ENCODE measurements at regions not wholly inside any gene's neighbourhood (a gene's known extent, or its start where the extent isn't known, plus 50 kb on each side); places are given as distances from the start of the nearest gene placed in this dataset.

- no peak for FAIRE-seq
Measured at GRCh38 chr18:73961804-73962203, 185.8 kb downstream of the FBXO15 start.

GRCh38 chr18:73959352-73959751 lies 188.3 kb downstream of the FBXO15 start:
- FAIRE-seq = no peak

DNA sequence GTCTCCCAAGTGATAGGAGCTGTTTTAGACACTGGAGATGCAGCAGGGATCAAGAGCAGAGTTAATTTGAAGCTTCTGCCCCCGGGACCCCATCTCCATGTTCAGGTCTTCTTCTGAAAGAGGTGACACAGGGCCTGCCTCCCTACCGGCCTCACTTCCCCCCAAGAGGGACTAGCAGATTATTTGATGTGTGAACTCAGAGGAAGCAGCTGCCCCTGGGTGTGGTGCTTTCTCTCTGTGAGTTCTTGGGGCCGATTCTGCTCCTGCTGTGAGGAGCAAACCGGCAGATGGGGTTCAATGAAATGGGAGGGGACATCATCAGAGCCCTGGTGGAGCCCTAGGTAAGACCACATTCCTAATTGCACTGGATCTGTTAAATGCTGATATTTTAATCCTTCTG lies 193.4 kb downstream of the FBXO15 start:
- FAIRE-seq = no peak

- no peak for FAIRE-seq
Measured at GRCh38 chr18:73952296-73952946, 195.2 kb downstream of the FBXO15 start.

DNA sequence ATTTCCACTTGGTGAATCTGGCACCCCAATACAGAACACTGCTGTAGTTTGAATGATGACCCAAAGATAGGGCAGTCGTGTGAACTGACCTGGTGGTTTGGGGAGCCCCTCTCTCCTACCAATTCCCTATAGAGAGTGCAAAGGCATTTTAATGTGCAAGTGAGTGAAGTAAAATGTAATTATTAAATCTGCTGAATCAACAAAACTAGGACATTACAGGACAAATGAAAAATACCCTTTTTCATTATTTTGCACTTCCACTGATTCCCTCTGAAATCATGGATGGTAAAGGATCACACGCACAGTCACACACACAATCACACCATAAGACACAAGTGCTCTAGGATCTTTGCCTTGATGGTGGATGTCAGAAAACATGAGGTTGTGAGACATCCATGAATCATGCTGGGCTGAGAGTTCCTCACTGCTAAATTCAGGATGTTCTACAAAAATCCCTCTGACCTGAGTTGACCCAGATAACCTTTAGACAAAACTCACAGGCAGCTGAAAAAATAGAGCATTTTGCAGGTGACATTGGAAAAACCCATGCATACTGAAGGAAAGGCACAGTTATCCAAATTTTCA lies 197.4 kb downstream of the FBXO15 start:
- FAIRE-seq = no peak

DNA sequence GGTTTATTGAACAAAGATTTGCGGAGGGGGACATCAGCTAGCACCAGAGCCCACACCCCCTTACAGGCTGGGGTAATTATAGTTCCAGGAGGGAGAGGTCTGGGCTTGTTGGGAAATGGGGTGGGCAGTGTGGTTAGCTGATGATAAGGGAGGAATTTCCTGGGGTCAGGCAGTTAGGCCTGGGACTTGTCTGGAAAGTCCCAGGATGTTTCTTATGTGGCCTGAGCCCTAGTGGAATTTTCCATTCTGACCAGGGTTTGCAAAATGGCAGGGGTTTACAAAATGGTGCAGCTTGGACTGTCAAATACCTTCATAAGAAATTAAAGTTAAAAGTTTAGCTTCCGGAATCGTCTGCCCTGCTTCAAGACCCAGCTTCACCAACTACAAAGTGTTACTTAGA lies 199.1 kb downstream of the FBXO15 start:
- FAIRE-seq = no peak

DNA sequence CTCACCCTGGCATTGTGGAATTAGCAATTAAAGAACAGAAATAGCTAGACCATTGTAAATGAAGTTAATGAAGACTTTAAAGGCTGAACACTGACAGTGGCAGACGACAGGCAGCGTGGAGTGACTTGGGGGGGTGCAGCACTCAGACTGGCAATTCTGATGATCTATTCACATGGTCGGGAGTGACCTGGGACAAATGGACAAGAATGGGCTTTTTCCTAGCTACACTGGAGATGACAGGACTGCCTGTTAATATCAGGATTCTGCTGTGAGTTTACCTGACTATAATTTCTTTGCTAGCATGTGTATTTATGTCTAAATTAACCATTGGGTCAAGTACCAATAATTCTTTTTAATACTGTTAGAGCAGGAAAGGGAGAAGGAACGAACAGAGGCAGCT lies 199.6 kb downstream of the FBXO15 start:
- FAIRE-seq = no peak

GRCh38 chr18:73947180-73947921 lies 200.3 kb downstream of the FBXO15 start:
- no peak for FAIRE-seq

- FAIRE-seq = no peak
Measured at GRCh38 chr18:73945130-73945792, 202.4 kb downstream of the FBXO15 start.

- FAIRE-seq = no peak
Measured at GRCh38 chr18:73944715-73945114, 202.9 kb downstream of the FBXO15 start.

DNA sequence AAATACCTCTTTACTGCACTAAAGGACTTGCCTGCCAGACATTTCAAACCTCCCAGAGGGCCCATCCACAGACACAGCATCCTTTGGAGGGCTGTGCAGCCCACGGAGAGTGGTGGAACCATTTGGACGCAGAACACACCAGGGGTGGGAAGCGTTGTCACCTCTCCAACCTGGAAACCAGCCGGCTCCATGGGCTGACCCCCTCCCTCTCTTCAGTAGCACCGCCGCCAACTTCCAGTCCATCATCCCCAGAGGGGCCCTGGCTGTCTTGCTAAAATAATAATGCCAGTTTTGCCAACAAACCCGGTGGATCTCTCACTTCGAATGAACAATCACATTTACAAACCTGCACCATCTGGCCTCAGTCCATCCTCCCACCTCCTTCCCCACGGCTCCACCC lies 203.9 kb downstream of the FBXO15 start:
- FAIRE-seq = no peak

DNA sequence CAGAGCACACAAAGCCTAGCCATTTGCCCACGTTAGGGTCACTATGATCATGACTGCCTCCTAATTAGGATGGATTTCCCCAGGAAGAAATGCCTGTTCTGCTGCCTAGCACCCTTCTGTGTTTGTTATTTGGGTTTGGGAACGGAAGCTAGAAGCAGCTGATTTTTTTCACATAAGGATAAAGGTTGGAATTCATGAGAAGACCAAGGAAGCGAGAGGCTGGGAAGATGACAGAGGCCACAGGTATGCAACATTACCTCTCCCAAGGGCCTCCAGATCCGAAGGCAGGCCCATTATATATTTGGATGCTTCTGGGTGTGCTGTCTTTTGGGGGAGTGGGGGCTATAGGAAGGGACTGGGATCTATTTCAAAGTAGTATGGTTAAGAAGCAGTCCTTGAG lies 204.7 kb downstream of the FBXO15 start:
- no peak for FAIRE-seq

GRCh38 chr18:73942081-73942625 lies 205.5 kb downstream of the FBXO15 start:
- no peak for FAIRE-seq

DNA sequence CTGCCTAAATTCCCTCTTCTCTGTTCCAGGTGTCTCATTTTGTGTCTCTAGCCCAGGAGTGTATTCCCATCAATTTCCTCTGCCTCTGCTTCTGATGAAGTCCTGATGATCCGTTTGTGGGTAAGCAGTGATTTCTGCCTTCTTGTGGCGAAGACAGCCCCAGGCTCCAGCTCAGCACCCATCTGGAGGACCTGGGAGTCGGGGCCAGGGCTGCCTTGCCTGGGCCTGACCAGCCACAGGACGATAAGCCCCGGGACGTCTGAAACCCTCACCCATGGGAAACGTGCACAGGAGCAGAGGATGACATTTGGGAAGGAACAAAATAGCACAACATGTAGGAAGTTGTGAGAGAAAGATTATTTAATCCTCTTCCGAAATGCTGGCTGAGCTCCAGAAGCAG lies 206.9 kb downstream of the FBXO15 start:
- FAIRE-seq = no peak

DNA sequence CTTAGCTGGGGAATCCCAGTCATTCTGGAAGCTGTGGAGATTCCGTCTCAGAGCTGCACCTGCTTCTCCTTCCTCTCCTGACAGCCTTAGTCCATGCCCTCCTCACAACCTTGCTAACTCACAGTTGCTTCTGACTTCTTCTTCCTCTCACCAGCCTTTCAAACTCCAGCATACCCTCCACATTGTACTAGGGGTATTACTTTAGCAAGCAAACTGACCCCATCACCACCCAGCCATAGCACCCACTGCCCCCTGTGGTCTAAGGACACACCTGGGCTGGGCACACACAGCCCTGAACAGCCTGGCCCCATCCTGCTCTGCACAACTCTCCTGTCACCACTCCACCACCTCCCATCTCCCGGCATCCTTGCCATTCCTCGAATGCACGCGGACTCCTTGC lies 208.2 kb downstream of the FBXO15 start:
- FAIRE-seq = no peak

DNA sequence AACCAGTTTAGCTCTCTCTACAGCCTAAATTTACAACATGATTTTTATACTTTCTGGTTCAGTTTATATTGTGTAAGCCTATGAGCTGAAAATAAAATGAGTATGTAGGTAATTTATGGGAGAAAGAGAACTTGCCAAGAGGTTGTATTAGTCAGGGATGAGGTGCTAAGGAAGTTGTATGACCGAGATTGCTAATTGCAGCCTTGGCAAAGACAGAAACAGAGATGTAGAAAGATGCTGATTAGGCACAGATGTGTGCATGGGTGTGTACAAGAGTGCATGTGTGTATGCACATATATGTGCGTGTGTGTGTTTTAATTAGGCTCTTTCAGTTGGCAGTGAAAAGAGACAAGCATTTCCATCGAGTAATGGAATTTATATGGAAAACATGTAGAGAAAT lies 213.9 kb downstream of the FBXO15 start:
- no peak for FAIRE-seq

DNA sequence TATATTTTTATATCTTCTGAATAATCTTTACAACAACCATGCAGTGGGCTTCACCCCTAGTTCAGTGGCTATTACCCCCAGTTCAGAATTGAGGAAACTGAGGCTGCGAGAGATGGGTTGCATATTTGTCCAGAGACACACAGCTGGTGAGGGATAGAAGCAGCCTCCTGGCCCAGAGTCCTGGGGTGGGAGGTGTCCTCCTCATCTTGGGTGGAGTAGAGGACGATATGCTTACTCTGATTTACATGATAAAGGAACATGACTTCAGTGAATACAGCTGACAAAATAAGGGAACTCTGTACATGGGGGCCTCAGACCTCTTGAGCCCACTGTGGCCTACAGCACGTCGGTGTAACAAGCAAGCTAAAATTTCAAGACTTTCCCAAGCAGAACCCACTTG lies 214.7 kb downstream of the FBXO15 start:
- FAIRE-seq = no peak

DNA sequence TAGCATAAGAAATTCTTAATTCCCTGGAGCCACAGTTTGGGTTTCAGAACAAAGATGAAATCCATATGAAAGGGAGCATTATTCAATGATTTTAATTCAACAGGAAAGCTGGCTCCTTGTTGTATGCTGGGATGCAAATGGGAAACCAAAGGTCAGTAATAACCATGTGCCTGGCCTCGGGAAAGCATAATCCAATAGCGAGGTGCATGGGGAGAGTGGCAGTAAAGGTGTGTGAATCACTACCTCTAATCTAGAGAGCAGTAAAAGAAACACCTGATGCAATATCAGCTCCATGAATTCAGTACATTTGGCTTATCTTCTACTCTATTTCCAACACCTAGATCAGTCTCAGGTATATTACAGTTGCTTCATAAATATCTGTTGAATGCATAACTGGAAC lies 220.1 kb downstream of the FBXO15 start:
- no peak for FAIRE-seq

- no peak for FAIRE-seq
Measured at GRCh38 chr18:73924836-73925235, 222.8 kb downstream of the FBXO15 start.

DNA sequence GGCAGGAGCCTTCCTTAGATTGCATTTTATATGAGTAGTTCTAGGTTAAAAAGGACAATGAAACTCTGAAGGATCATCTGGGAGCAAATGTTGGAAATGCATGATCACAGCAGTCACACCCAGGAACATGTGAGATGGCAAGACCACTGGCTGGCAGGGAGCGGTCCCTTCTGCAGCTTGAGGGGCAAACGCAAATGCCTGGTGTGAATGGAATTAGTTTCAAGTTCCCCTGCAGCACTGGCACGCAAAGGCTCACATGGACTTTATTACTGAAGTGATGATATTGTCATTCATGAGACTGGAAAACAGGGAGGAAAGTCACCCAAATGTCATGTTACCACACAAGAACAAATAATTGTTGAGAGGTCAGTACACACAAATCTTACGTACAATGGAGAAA lies 223.3 kb downstream of the FBXO15 start:
- no peak for FAIRE-seq

GRCh38 chr18:73923866-73924265 lies 223.8 kb downstream of the FBXO15 start:
- FAIRE-seq = no peak

- no peak for FAIRE-seq
Measured at GRCh38 chr18:73920033-73920432, 227.6 kb downstream of the FBXO15 start.

DNA sequence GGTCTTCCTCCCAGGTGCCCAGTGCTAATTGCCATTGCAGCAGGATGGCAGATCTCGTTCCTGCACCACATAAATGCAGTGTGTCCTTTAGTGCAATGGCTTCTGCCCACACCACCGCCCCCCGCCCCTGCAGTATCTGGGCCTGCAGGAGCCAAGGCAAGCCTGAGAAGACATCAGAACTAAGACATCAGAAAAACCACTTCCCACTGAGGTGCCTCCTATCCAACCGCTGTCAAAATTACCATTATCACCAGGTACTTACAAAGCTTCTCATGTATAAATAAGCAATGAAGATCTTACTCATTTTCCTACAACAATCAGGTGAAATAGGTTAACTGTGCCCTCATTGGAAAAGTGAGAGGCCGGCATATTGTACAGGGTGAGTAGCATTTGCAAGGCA lies 228.8 kb downstream of the FBXO15 start:
- FAIRE-seq = no peak

GRCh38 chr18:73917046-73917445 lies 230.6 kb downstream of the FBXO15 start:
- no peak for FAIRE-seq

All from colon (tissue), 2 donors.